Posterior cingulate gyrus (tissue), 11 donors: ENCODE measurements at regions not wholly inside any gene's neighbourhood (a gene's known extent, or its start where the extent isn't known, plus 50 kb on each side); places are given as distances from the start of the nearest gene placed in this dataset.

Source experiments
- DNase-seq, 10 donors: peaks; one replicate each; pipeline versions ENCODE4 v3.0.0 to v3.0.0-alpha.2; 2020 to 2021; ENCODE audit warnings: mixed read lengths in 3 of 10
- intact Hi-C: fragments of 100-400 bp; cut with DNase I; formaldehyde crosslinking; loops from one replicate; pipeline ENCODE4 v1.15.1; 2023

DNA sequence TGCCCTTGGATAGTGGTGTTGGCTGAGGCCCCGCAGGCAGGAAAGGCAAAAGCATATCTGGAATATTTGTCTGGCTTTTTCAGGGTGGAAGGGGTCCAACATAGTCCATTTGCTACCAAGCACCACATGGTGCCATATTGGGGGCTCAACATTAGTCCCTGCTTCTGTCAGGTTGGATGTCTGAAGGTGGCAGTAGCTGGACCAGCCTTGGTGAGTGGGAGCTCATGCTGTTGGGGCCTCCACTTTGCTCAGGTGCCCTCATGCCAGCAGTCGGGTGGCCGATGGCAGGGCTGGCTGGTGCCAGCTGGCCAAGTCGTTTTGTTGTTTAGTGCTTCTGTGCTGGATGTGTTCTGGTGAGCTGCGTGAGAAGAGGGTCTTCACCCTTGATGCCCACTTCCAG is 135.3 kb downstream of the PAPOLA start:
- peak in 1 of 10 donors; percentile 46 for DNase-seq
- intact Hi-C loops: no loop called here

DNA sequence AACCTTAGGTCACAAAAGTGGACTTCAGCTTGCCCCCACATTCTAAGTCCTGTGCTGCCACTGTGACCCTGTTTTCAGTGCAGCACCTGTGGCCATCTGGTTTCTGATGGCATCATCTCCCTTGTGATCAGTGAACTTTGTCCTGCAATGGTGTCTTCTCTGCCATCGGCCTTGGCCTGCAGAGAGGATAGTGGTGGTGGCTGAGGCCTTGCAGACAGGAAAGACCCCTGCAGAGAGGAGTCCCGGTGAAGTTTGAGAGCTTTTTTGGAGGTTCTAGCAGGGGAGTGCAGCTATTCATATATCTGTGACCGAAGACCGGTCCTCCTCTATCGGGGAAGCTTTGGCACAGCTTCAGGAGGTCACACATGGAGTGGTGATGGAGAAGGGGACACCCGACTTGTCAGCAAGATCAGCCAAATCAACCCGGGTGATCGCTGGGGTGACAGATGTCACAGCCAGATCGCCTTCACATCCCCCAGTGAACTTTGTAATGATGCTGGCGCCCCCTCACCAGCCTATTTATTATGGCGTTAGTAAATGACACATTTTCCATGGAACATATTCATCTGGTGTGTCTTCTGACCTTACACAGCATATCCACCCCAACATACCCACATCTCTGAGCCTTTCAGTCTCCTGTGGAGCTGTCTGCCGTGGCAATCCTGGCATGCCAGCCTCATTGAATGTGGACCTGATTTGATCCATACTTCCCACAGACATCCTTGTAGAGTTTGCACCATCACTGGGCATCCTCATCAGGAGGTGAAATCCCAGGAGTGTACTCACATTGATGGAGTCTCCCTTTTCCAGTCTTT is 136.1 kb downstream of the PAPOLA start:
- peak in 1 of 10 donors; percentile 45 for DNase-seq
- intact Hi-C loops: no loop called here

DNA sequence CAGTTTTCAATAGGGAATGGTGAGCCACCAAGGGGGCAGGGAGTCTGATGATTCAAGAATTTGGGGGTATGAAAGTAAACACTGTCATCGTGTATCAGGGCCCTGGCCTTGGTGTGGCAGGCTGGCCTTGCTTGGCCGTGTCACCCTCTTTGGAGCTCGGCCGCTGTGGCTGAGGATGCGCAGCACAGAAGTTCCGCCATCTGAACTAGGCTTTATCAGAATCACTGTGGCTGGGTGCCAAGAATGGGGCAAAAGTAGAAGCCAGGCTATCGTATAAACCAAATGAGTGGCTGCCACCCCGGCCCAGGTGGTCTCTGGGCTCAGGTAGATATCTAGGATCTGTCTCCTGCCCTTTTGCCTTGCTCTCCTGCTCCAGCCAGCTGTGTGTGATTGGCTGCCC is 137.4 kb downstream of the PAPOLA start:
- no peak for DNase-seq
- intact Hi-C loops: no loop called here

DNA sequence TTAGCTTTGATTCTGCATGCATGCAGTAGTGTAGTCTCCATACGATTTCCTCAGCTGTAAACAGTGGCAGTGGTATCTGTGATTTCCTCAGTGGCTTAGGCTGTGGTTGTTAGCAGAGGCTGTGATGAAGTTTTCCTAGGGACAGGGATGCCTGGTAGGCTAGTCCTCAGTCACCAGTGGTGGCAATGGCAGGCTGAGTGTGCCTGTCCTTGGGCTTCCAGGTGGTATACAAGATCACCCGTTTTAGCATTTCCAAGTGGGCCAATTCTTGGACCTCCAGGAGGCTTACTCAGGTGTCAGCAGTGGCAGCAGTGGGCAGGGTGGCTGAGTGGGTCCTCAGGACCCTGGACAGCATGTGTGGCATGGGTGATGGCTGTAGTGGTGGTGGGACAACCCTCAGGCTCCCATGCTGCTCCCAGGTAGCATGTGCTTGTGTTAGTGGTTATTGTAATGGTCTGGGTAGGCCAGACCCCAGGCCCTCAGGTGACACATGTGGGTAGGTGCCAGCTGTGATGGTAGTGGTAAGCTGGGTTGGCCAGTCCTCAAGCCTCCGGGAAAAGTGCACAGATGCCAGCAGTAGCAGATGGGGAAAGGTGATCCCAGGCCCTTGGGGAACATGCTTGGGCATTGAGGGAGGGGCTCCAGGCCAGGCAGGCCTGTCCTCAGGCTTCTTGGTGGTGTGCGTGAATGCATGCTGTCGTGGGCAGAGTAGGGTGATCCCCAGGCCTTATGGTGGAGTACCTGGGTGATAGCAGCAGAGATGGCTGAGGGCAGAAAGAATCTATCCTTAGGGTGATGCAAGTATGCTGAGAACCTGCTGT is 146.5 kb downstream of the PAPOLA start:
- DNase-seq: no peak
- intact Hi-C loops: no loop called here

DNA sequence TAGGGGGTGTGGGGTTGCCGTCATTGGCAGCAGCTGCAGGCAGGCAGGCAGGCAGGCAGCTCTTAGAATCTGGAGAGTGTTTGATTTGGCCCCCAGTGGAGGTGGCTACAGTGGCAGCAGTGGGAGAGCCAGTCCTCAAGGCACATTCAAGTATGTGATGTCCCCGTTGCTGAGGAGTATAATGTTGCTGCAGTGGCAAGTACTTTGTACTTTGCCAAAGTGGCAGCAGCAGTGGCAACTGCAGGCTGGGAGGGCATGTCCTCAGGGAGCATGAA is 147.1 kb downstream of the PAPOLA start:
- intact Hi-C loops: no loop called here
- DNase-seq: no peak

DNA sequence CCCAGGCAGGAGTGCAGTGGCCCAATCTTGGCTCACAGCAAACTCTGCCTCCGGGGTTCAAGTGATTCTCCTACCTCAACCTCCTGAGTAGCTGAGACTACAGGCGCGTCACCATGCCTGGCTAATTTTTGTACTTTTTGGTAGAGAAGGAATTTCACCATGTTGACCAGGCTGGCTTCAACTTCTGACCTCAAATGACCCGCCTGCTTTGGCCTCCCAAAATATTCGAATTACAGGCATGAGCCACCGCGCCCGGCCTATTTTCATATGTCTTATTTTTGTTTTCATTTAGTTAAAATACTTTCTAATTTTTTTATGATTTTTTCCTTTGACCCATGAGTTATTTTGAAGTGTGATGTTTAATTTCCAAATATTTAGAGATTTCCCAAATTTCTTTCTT is 143.6 kb upstream of the VRK1 start:
- no peak for DNase-seq
- intact Hi-C loops: no loop called here

DNA sequence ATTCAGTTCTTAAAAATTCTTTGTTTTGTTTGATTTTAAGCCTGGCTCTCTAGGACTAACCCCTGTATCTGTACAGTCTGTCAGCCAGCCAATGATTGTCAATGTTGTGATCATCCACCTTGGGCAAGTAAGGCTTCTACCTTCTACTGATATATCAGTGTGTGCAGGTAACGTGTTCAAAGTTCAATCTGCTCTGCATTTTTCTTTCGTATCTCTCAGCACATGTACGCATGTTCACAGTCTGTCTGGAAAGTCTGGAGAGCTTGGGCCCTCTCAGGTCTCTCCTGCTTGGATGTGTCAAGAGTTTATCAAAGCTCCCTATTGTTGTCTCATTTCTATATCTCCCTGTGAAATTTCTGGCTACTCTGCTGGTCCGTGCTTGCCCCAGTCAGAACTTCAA is 138.6 kb upstream of the VRK1 start:
- DNase-seq: no peak
- intact Hi-C loops: no loop called here

DNA sequence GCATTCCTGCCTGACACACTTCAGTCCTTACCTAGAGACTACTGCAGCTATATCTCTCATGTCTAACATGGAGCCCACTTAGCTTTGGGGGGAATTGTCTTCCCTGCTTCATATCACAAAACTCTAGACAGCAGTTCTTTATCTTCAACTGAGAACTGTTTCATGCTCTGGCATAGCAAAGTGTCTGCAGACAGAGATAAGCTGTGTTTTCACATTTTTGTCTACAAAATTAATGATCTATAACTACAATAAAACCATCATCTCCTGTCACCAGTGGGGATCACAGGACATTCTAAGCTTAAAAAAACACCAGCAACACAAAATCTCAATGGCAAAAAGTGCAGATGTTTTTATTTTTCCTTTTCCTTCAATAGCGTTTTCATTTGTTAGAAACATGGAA is 137.1 kb upstream of the VRK1 start:
- DNase-seq: no peak
- intact Hi-C loops: no loop called here

DNA sequence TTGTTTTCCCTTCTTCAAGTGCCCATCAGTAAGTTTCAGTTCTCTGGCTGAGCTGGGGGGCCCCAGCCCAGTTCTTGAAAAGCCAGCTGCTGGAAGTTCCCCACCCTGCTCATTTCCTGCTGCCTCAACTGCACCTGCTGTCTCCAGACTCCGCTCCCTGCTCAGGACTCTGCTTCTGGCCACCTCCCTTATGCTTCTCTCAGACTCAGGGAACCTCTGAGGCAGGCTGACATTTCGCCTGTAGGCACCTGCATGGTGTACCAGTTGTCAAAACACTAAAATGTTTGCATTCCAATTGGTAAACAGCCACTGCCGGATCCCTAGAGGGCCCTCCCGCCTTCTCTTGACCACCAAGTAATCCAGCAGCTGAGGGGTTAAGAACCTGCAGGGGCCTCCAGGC is 136.5 kb upstream of the VRK1 start:
- no peak for DNase-seq
- intact Hi-C loops: no loop called here

DNA sequence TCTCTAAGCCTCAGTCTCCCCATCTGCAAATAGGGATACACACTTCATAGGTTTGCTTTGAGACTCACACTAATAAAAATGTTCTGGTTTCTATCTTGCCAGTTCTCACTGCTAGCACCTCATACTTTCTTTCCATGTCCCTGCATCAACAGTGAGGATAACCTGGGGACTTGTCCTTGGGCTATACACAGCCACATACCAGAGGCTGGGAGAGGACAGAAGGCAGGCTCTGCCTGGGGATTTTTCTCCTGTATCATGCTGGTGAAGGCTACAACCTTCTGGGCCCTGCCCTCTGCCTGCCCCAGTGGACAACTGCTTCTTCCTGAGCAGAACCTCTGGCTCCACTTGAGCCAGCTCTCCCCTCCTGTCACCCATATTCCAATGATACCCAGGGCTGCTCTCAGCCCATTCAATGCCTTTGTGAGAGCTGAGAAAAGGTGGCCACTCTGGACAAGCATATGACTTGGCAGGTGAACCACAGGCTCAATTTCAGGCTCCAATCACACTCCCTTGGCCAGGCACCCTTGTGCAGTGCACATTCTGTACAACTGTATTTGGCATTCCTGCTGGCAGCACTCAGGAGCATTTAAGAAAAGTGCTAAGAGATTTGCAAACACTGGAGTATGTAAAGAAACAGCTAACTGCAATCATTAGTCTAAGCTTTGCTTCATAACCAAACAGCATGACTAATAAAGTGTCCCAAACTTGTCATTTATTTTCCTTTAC is 135.8 kb upstream of the VRK1 start:
- no peak for DNase-seq
- intact Hi-C loops: no loop called here

DNA sequence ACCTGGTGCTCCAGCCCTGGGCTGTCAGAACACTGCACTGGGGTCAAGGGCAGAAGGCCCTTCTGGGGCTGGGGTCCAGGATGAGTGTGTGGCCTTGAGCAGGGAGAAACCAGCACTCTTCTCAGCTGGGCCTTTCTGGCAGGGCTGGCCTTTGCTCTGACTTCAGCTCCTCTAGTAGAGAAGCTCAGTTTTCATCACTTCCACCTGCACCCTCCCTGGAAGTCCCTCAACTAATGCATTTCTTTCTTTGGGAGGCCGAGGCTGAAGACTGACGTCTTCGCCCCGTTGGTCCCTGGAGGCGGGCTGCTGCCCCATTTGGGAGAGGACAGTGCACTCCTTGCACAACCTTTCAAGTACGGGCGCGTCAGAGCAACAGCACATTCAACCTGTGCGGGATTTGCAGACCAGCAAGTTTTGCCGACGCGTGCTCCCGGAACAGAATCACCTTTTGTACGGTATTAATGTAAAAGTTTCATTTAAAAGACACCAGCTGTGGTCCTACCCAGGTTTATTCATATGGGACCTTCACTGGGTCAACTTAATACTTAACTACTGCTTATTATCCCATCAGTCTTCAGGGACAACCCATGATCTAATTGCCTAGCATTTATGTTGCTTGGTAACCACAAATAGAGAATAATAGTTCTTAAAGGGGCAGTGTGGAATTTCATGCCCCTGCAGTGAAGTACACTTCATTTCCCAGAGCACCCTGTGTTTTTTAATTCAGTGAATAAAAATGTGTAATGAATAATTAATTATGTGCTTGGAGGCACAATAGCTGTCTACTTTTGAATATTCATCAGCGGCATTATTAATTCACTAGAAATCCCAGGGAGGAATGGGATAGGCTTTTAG is 134.8 kb upstream of the VRK1 start:
- intact Hi-C loops: no loop called here
- no peak for DNase-seq

DNA sequence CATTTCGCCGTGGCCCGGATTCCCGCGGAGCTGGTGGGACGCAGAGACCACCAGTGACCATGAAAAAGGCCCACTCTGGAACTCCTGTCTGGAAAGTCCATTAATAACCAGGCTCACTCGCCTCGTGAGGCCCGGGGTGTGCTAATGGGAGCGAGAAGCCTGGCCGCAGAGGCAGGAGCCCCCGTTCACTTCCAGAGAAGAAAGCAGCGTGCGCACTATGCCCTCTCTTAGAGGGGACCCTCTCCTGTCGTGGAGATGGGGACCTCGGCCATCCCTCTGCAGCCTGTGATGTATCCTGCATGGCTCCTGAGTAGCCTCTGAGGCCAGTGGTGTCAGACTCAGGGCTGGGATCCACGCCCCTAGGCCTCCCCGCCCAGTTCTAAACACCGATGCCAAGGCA is 134.1 kb upstream of the VRK1 start:
- no peak for DNase-seq
- intact Hi-C loops: no loop called here

DNA sequence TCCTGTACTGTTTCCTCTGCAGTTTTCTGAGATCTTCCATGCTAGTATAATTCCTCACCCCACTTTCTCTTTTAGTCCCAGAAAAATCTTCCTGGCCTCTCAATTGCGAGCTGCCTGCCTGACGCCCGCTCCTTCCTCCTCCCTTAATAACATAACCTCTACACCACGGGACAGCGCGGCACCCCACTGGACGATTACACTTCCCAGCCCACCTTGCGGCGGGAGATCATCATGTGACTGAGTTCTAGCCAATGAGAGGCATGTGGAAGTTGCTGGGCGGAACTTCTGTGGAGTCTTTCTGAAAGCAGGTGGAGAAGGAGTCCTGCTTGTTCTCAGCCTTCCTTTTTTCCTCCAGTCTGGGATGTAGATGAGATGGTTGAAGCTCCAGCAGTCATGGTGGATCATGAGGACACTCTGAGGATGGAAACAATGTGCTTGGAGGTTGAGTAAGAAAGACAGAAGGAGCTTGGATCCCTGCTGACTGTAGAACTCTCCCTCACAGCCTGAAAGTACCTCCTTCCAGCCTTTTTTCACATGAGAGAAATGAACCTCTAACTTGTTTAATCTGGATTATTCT is 133.6 kb upstream of the VRK1 start:
- DNase-seq: no peak
- intact Hi-C loops: no loop called here

DNA sequence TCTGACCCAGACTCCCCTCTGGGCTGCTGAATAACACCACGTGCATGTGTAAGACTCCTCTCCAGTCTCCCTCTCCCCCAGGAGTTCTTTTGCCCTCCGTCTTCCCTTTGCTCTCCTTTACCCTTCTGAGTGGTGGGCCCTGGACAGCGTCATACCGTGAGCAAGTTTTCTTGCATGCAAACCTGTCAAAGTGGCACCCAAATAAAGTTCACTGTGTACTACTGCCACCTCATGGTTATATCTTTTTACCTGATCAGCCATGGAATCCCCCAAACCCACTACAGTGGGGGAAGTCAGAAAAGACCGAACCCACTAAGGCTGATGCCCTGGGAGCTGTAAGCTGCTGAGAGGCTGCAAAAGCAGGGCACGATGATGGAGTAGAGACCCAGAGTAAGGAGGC is 131.1 kb upstream of the VRK1 start:
- DNase-seq: no peak
- intact Hi-C loops: no loop called here

DNA sequence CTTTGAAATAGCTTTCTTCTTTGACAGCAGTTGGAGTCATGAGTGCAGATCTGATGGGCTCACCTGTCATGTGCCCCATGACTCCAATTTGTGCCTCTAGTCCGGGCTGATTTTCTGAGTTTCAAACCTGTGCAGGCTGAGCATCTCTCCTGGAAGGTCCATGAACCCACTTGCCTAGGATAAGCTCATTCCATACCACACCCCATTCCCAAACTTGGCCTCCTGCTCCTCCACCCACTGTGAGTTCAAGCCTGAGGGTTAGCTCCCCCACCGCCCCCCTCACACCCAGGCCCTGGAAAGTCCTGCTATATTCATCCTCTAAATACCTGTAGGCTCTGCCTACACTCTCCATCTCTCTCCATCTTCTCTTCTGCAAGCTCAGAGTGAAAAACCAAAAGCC is 126.8 kb upstream of the VRK1 start:
- no peak for DNase-seq
- intact Hi-C loops: no loop called here

DNA sequence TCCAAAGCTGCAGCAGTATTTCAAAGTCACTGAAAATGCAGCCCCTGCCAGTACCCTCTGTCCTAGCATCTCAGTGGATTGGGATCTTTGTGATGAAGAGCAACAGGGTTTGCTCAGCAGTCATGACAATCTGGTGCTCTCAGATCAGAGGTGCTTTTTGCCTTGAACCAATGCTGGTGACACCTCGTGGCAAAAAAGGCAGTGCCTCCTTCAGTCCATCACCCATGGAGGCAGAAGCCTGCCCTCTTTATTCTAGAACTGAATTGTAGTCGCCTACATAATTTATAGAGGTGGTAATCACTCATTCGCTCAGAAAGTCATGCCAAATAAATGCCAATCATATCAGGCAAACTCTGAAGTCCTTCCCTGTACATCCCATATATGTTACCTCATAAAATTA is 126.0 kb upstream of the VRK1 start:
- intact Hi-C loops: no loop called here
- DNase-seq: no peak

DNA sequence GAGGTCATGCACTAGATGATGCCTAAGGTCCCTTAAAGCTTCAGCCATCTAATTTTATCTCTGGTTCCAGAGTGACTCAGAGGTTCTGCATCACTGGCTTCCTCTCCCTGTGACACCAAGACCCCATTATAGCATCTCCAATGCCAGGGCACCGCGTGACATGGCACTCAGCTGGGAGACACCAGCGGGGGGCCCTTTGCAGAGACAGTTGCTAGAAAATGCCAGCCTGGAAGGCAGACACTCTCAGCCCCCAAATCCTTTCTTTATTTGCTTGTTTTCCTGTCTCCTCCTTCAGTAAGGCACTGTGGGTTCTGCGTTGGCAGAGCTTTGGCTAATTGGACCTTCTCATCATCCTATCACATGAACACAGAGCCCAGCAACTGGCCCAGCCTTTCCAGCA is 123.5 kb upstream of the VRK1 start:
- DNase-seq: no peak
- intact Hi-C loops: no loop called here

DNA sequence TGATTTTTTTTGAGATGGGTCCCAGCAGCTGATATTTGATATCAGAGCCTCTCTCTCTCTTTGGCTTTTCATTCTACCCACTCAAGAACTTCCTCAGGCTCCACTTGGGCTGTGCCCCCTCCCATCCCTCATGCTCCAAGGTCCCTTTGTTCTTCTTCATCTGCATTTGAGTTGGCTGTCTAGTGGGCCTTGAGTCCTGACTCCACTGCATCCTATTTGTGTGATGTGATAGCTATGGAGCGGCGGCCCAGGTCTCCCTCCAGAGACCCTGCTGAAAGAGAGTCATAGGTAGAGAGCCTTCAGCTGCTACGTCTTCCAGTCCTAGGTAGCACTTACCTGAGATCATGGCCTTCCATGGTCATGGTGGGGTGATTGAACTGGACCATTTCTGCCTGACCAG is 123.1 kb upstream of the VRK1 start:
- intact Hi-C loops: no loop called here
- no peak for DNase-seq

DNA sequence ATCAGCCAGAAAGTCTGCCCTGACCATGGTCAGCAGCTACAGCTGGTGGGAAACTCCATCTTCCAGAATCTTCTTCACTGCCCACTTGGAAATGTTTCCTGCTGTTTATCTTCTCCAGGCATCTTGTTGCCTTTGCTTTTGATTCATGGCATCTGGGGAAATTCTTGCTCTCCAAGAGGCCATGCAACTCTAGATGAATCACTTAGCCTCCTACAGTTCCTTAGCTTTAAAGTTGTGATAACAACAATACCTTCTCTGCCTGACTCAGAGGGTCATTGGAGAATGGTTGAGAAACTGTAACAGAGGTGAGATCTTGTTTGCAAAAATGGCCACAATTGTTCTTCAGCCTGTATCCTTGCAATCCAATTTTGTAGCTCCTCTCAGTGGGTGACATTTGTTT is 121.0 kb upstream of the VRK1 start:
- no peak for DNase-seq
- intact Hi-C loops: no loop called here

DNA sequence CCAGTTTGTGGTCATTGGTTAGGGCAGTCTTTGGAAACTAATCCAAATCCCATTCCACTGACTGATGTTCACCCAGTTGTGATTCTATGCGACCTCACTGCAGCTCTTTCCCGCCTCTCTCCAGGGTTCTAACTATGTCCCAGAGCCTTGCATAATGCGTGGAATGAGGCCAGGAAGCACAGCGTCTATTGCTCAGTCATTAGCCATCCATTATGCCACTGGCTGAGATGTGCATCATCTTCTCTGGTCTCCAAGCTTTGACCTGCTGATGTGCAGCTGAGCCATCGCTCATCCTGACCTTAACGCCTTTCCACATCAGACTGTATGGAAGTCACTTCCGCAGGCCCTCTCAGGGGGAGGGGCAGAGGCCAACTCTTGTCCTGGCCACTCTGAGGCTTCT is 115.4 kb upstream of the VRK1 start:
- intact Hi-C loops: no loop called here

DNA sequence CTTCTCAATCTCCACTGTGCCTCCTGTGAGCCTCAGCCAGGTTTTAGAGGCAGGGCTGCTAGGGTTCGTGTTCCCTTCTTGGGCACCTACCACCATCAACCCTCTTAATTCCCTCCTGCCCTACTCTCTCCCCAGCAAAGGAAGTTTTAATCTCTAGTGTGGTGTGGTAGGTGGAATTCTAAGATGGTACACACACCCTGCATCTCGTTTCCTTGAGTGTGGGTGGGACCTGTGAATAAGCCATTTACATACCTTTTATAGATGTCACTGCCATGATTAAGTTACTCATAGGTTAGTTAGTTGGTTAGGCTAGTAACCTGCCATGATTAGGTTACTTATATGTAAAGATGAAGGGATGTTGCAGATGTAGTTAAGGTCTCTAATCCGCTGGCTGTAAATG is 114.8 kb upstream of the VRK1 start:
- intact Hi-C loops: no loop called here

More for the DNA sequence above, 115.4 kb upstream of the VRK1 start:
- no peak for DNase-seq

More for the DNA sequence above, 114.8 kb upstream of the VRK1 start:
- no peak for DNase-seq
